Liver (tissue), 8 donors: ENCODE measurements at regions not wholly inside any gene's neighbourhood (a gene's known extent, or its start where the extent isn't known, plus 50 kb on each side); places are given as distances from the start of the nearest gene placed in this dataset.

Experiments used
- DNase-seq: peaks from one replicate; pipeline ENCODE4 v3.0.0-alpha.2; 2017; ENCODE audit warnings: low spot score
- H3K27ac ChIP-seq, 2 donors: one replicate each; pipeline ENCODE4 v1.7.0; 2013; ENCODE audit warnings: inconsistent platforms in 2 of 2, low read length in 2 of 2, control low read depth in 1 of 2, low read depth in 1 of 2, mild to moderate bottlenecking in 1 of 2
- H3K27me3 ChIP-seq, 4 donors: one replicate each; pipeline versions ENCODE4 v1.6.1 to v1.7.0; 2013; ENCODE audit warnings: low read length in 3 of 4, inconsistent platforms in 1 of 4, mild to moderate bottlenecking in 1 of 4, moderate library complexity in 1 of 4; ENCODE audit not compliant: control insufficient read depth in 4 of 4, insufficient read depth in 4 of 4
- H3K36me3 ChIP-seq, 4 donors: one replicate each; pipeline versions ENCODE4 v1.6.1 to v1.7.0; 2013; ENCODE audit warnings: low read length in 3 of 4, mild to moderate bottlenecking in 3 of 4, low read depth in 1 of 4, moderate library complexity in 1 of 4; ENCODE audit not compliant: control insufficient read depth in 4 of 4, insufficient read depth in 3 of 4
- H3K4me1 ChIP-seq, 4 donors: one replicate each; pipeline versions ENCODE4 v1.6.1 to v1.7.0; 2013; ENCODE audit warnings: low read length in 3 of 4, mild to moderate bottlenecking in 3 of 4, moderate library complexity in 1 of 4; ENCODE audit not compliant: control insufficient read depth in 4 of 4, insufficient read depth in 4 of 4
- H3K4me3 ChIP-seq, 3 donors: one replicate each; pipeline versions ENCODE4 v1.6.1 to v1.7.0; 2013; ENCODE audit warnings: low read length in 3 of 3, control low read depth in 1 of 3, low read depth in 1 of 3, mild to moderate bottlenecking in 1 of 3
- H3K9ac ChIP-seq, 2 donors: one replicate each; pipeline ENCODE4 v1.7.0; 2013; ENCODE audit warnings: low read length in 2 of 2, mild to moderate bottlenecking in 2 of 2, moderate library complexity in 2 of 2, control low read depth in 1 of 2, low read depth in 1 of 2
- H3K9me3 ChIP-seq, 4 donors: one replicate each; pipeline versions ENCODE4 v1.6.1 to v1.7.0; 2013; ENCODE audit warnings: low read length in 3 of 4; ENCODE audit not compliant: control insufficient read depth in 4 of 4
- ATF3 ChIP-seq: IDR thresholded peaks from 2 replicates; pipeline ENCODE4 v1.6.1; 2016; ENCODE audit warnings: antibody characterized with exemption
- CTCF ChIP-seq: fragments of 150-350 bp; IDR thresholded peaks from 2 replicates; pipeline ENCODE4 v1.5.1; 2017; ENCODE audit warnings: improper control_type of control experiment, low read depth, low read length; ENCODE audit not compliant: missing input control
- EGR1 ChIP-seq, 2 donors: IDR thresholded peaks; 2 replicates each; pipeline ENCODE4 v1.6.1; 2016 to 2018; ENCODE audit warnings: antibody characterized with exemption in 2 of 2, low read depth in 2 of 2
- FOXA1 ChIP-seq: IDR thresholded peaks from 2 replicates; pipeline ENCODE4 v1.6.1; 2016; ENCODE audit warnings: antibody characterized with exemption
- FOXA2 ChIP-seq: IDR thresholded peaks from 2 replicates; pipeline ENCODE4 v1.6.1; 2016; ENCODE audit warnings: antibody characterized with exemption
- GABPA ChIP-seq, 2 donors: IDR thresholded peaks in 1 of 2; conservative IDR thresholded peaks in 1 of 2; 2 replicates each; pipeline ENCODE4 v1.6.1; 2016; ENCODE audit warnings: antibody characterized with exemption in 2 of 2, mild to moderate bottlenecking in 1 of 2, moderate library complexity in 1 of 2
- HNF4A ChIP-seq, 2 donors: conservative IDR thresholded peaks; 2 replicates each; pipeline ENCODE4 v1.6.1; 2016; ENCODE audit warnings: antibody characterized with exemption in 2 of 2, mild to moderate bottlenecking in 2 of 2
- HNF4G ChIP-seq: IDR thresholded peaks from 2 replicates; pipeline ENCODE4 v1.6.1; 2016; ENCODE audit warnings: antibody characterized with exemption
- JUND ChIP-seq, 2 donors: IDR thresholded peaks; 2 replicates each; pipeline ENCODE4 v1.6.1; 2016; ENCODE audit warnings: antibody characterized with exemption in 2 of 2
- MAX ChIP-seq: IDR thresholded peaks from 2 replicates; pipeline ENCODE4 v1.6.1; 2016; ENCODE audit warnings: antibody characterized with exemption
- NR2F2 ChIP-seq: IDR thresholded peaks from 2 replicates; pipeline ENCODE4 v1.6.1; 2016; ENCODE audit warnings: antibody characterized with exemption
- RAD21 ChIP-seq, 2 donors: IDR thresholded peaks; 2 replicates each; pipeline ENCODE4 v1.6.1; 2016; ENCODE audit warnings: antibody characterized with exemption in 2 of 2, mild to moderate bottlenecking in 2 of 2
- REST ChIP-seq: IDR thresholded peaks from 2 replicates; pipeline ENCODE4 v1.6.1; 2016; ENCODE audit warnings: antibody characterized with exemption, mild to moderate bottlenecking
- RXRA ChIP-seq, 2 donors: IDR thresholded peaks; 2 replicates each; pipeline ENCODE4 v1.6.1; 2017 to 2018; ENCODE audit warnings: antibody characterized with exemption in 2 of 2, mild to moderate bottlenecking in 1 of 2
- SP1 ChIP-seq: IDR thresholded peaks from 2 replicates; pipeline ENCODE4 v1.6.1; 2018; ENCODE audit warnings: antibody characterized with exemption, mild to moderate bottlenecking
- TAF1 ChIP-seq: conservative IDR thresholded peaks from 2 replicates; pipeline ENCODE4 v1.6.1; 2016; ENCODE audit warnings: antibody characterized with exemption, mild to moderate bottlenecking
- YY1 ChIP-seq: IDR thresholded peaks from 2 replicates; pipeline ENCODE4 v1.6.1; 2016; ENCODE audit warnings: antibody characterized with exemption, mild to moderate bottlenecking
- ZBTB33 ChIP-seq: IDR thresholded peaks from 2 replicates; pipeline ENCODE4 v1.6.1; 2016; ENCODE audit warnings: antibody characterized with exemption
- WGBS: extraction: QIAGEN DNeasy Blood & Tissue Kit; methylation state at CpG from one replicate; pipeline ENCODE4 v1.1.7; 2013; 5-methylcytosine and 5-hydroxymethylcytosine counted together
- donor health status: healthy.
- donor health status: healthy.
- donor health status: healthy.
- donor health status: healthy.
- donor health status: healthy.

GRCh38 chr22:49555526-49555925 lies 272.1 kb downstream of the BRD1 start (continued):
- TF ChIP-seq CTCF = no peak
- no peak for TF ChIP-seq YY1
- no peak for TF ChIP-seq NR2F2
- no peak for TF ChIP-seq ATF3
- no peak for TF ChIP-seq RAD21 (IDR thresholded peaks at IDR 0.05)
- no peak for TF ChIP-seq HNF4A (conservative IDR thresholded peaks at IDR 0.05)

- 87% methylated on average over 17 of the region's 17 CpGs for WGBS
- Histone ChIP-seq H3K9ac (no peak overlapping the region), H3K27me3 (no peaks in the 10 kb centered on the region), H3K36me3 (no peaks in the 10 kb centered on the region), H3K27ac (no peak overlapping the region), H3K9me3 (peaks cover 0 to 6% (median 1%) of the 10 kb centered on the region in 4 donors), H3K4me3 (no peak overlapping the region), H3K4me1 (no peaks in the 10 kb centered on the region)
- TF ChIP-seq TAF1 (no peak), CTCF (no peak), FOXA2 (no peak), REST (no peak), FOXA1 (no peak), RAD21 (IDR thresholded peaks at IDR 0.05) (no peak), NR2F2 (no peak), SP1 (no peak), MAX (no peak), GABPA (IDR thresholded peaks at IDR 0.05 in 1 of 2, conservative IDR thresholded peaks at IDR 0.05 in 1 of 2) (no peak), JUND (IDR thresholded peaks at IDR 0.05) (no peak), HNF4A (conservative IDR thresholded peaks at IDR 0.05) (no peak), RXRA (IDR thresholded peaks at IDR 0.05) (no peak), HNF4G (no peak), ZBTB33 (no peak), ATF3 (no peak), EGR1 (IDR thresholded peaks at IDR 0.05; ENCODE audit: low read depth in 2 of 2) (no peak)
- no peak for DNase-seq
Measured at GRCh38 chr22:49554741-49555140, 272.9 kb downstream of the BRD1 start.
